Activated B cell treated with CpG ODN at 0.5 μM for 24 hours (primary cell): ENCODE measurements at regions not wholly inside any gene's neighbourhood (a gene's known extent, or its start where the extent isn't known, plus 50 kb on each side); places are given as distances from the start of the nearest gene placed in this dataset.

Experiments
- ATAC-seq: fragments of 200-7000 bp; cut with Tn5 transposase; one replicate; pipeline ENCODE4 v1.10.0; 2021; ENCODE audit warnings: low read depth, mild to moderate bottlenecking, moderate library complexity
- CTCF ChIA-PET: fragments of 350-600 bp; sonication (Branson Sonifier 250); formaldehyde crosslinking; loops from one replicate; lab custom pipeline; 2021; ENCODE audit warnings: antibody characterized with exemption; lab: Charles Lee
- POLR2A ChIA-PET: fragments of 350-600 bp; sonication (Branson Sonifier 250); formaldehyde crosslinking; loops from one replicate; lab custom pipeline; 2021; ENCODE audit warnings: antibody characterized with exemption; lab: Charles Lee
- DNase-seq: peaks from one replicate; pipeline ENCODE4 v3.0.0; 2022
- H3K27ac Mint-ChIP-seq: one replicate; pipeline ENCODE4 v1.8.0; 2020; ENCODE audit warnings: mixed read lengths
- H3K27me3 Mint-ChIP-seq: one replicate; pipeline ENCODE4 v1.8.0; 2021; ENCODE audit warnings: mixed read lengths
- H3K36me3 Mint-ChIP-seq: one replicate; pipeline ENCODE4 v1.8.0; 2021; ENCODE audit warnings: low read depth, mixed read lengths
- H3K4me1 Mint-ChIP-seq: one replicate; pipeline ENCODE4 v1.8.0; 2021; ENCODE audit warnings: mixed read lengths
- H3K4me3 Mint-ChIP-seq: one replicate; pipeline ENCODE4 v1.8.0; 2020; ENCODE audit warnings: mild to moderate bottlenecking, mixed read lengths
- H3K9me3 Mint-ChIP-seq: one replicate; pipeline ENCODE4 v1.8.0; 2020; ENCODE audit warnings: mixed read lengths
- CTCF ChIP-seq: fragments of 200-600 bp; IDR thresholded peaks from one replicate; pipeline ENCODE4 v1.8.0; 2022; ENCODE audit warnings: antibody characterized with exemption, mild to moderate bottlenecking
- intact Hi-C: fragments of 100-400 bp; cut with micrococcal nuclease; formaldehyde crosslinking; loops from one replicate; pipeline ENCODE4 v1.15.1; 2024

GRCh38 chr5:112576298-112576925 is 157.3 kb upstream of the EPB41L4A start:
- TF ChIP-seq CTCF: no peak
- ChIA-PET CTCF (no interaction called here), POLR2A (no interaction called here)
- intact Hi-C loops: no loop called here
- no peaks in the 10 kb centered on the region for H3K9me3 Mint-ChIP-seq
- no peak overlapping the region for H3K4me3 Mint-ChIP-seq
- DNase-seq (no peak), ATAC-seq (no peak)
- H3K4me1 Mint-ChIP-seq: no peaks in the 10 kb centered on the region
- no peaks in the 10 kb centered on the region for H3K36me3 Mint-ChIP-seq
- peaks cover 3% of the 10 kb centered on the region for H3K27me3 Mint-ChIP-seq
- H3K27ac Mint-ChIP-seq: no peak overlapping the region

GRCh38 chr5:112579599-112580170 is 158.0 kb upstream of the APC start:
- DNase-seq (no peak), ATAC-seq (no peak)
- Mint-ChIP-seq H3K27ac (no peak overlapping the region), H3K36me3 (no peaks in the 10 kb centered on the region), H3K27me3 (peaks cover 3% of the 10 kb centered on the region), H3K4me3 (no peak overlapping the region), H3K4me1 (no peaks in the 10 kb centered on the region), H3K9me3 (no peaks in the 10 kb centered on the region)
- TF ChIP-seq CTCF: no peak
- ChIA-PET POLR2A (no interaction called here), CTCF (no interaction called here)
- intact Hi-C loops: no loop called here

GRCh38 chr5:112581811-112582320 is 155.8 kb upstream of the APC start:
- POLR2A ChIA-PET: no interaction called here
- CTCF ChIA-PET: no interaction called here
- Mint-ChIP-seq H3K4me3 (no peak overlapping the region), H3K36me3 (no peaks in the 10 kb centered on the region), H3K27me3 (peaks cover 3% of the 10 kb centered on the region), H3K4me1 (peaks cover 11% of the 10 kb centered on the region), H3K27ac (no peak overlapping the region), H3K9me3 (no peaks in the 10 kb centered on the region)
- no peak for TF ChIP-seq CTCF
- intact Hi-C loops: no loop called here
- DNase-seq (no peak), ATAC-seq (no peak)

GRCh38 chr5:112583166-112583565 is 154.5 kb upstream of the APC start:
- CTCF ChIA-PET: no interaction called here
- no peaks in the 10 kb centered on the region for H3K9me3 Mint-ChIP-seq
- H3K27ac Mint-ChIP-seq: no peak overlapping the region
- POLR2A ChIA-PET: no interaction called here
- peaks cover 3% of the 10 kb centered on the region for H3K27me3 Mint-ChIP-seq
- no peak overlapping the region for H3K4me3 Mint-ChIP-seq
- peaks cover 15% of the 10 kb centered on the region for H3K4me1 Mint-ChIP-seq
- intact Hi-C loops: no loop called here
- H3K36me3 Mint-ChIP-seq: no peaks in the 10 kb centered on the region
- no peak for TF ChIP-seq CTCF
- no peak for ATAC-seq
- no peak for DNase-seq

GRCh38 chr5:112584781-112585180 is 152.9 kb upstream of the APC start:
- no peak overlapping the region for H3K27ac Mint-ChIP-seq
- POLR2A ChIA-PET: no interaction called here
- peaks cover 2% of the 10 kb centered on the region for H3K27me3 Mint-ChIP-seq
- DNase-seq (no peak), ATAC-seq (no peak)
- TF ChIP-seq CTCF: no peak
- CTCF ChIA-PET: no interaction called here
- intact Hi-C loops: no loop called here
- no peak overlapping the region for H3K4me3 Mint-ChIP-seq
- H3K9me3 Mint-ChIP-seq: no peaks in the 10 kb centered on the region
- no peaks in the 10 kb centered on the region for H3K36me3 Mint-ChIP-seq
- H3K4me1 Mint-ChIP-seq: peaks cover 28% of the 10 kb centered on the region
